Osteoblast (primary cell): ENCODE measurements at regions not wholly inside any gene's neighbourhood (a gene's known extent, or its start where the extent isn't known, plus 50 kb on each side); places are given as distances from the start of the nearest gene placed in this dataset.

Experiments used
- DNase-seq: peaks from one replicate; pipeline ENCODE4 v3.0.0; 2011; ENCODE audit warnings: low spot score, mixed read lengths; ENCODE audit not compliant: insufficient read length; ENCODE audit errors: missing footprints
- H2AFZ ChIP-seq: 2 replicates; pipeline ENCODE4 v1.6.0; 2011; ENCODE audit warnings: mild to moderate bottlenecking, low read length
- H3K27ac ChIP-seq: 2 replicates; pipeline ENCODE4 v1.5.1; 2011; ENCODE audit warnings: mild to moderate bottlenecking, low read depth, low read length, moderate library complexity
- H3K27me3 ChIP-seq: 2 replicates; pipeline ENCODE4 v1.6.0; 2012; ENCODE audit warnings: mild to moderate bottlenecking, control low read depth, inconsistent platforms, low read length, moderate library complexity; ENCODE audit not compliant: insufficient read depth
- H3K36me3 ChIP-seq: 2 replicates; pipeline ENCODE4 v1.5.1; 2011; ENCODE audit warnings: mild to moderate bottlenecking, low read length, control low read depth, moderate library complexity; ENCODE audit not compliant: insufficient read depth
- H3K4me1 ChIP-seq: 2 replicates; pipeline ENCODE4 v1.5.1; 2011; ENCODE audit warnings: mild to moderate bottlenecking, low read length, control low read depth, moderate library complexity; ENCODE audit not compliant: insufficient read depth
- H3K4me2 ChIP-seq: 2 replicates; pipeline ENCODE4 v1.6.0; 2011; ENCODE audit warnings: mild to moderate bottlenecking, low read length; ENCODE audit not compliant: insufficient read depth
- H3K4me3 ChIP-seq: fragments of 200-600 bp; sonication (generic); 3 replicates; pipeline ENCODE4 v1.5.1; 2012; ENCODE audit warnings: mild to moderate bottlenecking, low read length, inconsistent platforms; ENCODE audit not compliant: insufficient read depth
- H3K79me2 ChIP-seq: 2 replicates; pipeline ENCODE4 v1.6.0; 2012; ENCODE audit warnings: mild to moderate bottlenecking, low read length, control low read depth, inconsistent platforms; ENCODE audit not compliant: insufficient read depth
- H3K9me3 ChIP-seq: 2 replicates; pipeline ENCODE4 v1.5.1; 2011; ENCODE audit warnings: low read depth, low read length, control low read depth
- H4K20me1 ChIP-seq: 2 replicates; pipeline ENCODE4 v1.6.0; 2012; ENCODE audit warnings: mild to moderate bottlenecking, low read length, control low read depth; ENCODE audit not compliant: insufficient read depth
- TF ChIP-seq, protein P1 (sequence below): IDR thresholded peaks from 2 replicates; pipeline ENCODE4 v1.5.1; 2011; ENCODE audit warnings: mild to moderate bottlenecking, low read depth, low read length, moderate library complexity; ENCODE audit errors: extremely low read depth

DNA sequence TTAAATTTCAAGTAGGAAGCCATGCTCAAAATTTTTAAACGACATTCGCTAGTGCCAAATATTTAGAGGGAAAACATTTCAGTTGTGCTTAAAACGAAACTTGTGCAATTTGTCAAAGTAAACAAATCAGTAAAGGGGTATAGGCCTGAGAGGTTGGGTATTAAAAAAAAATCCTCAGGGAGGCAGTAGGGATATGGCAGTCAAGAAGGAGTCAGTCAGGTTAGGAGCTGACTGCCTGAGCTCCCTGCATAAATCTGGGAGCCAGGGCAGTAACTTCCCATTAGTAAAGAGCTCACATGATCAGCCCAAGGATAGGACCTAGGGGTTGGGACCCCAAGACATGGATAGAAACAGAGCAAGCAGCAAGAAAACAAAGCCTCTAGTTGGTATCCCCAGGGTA is 120.7 kb upstream of the STAC start:
- Histone ChIP-seq H2AFZ (no peak overlapping the region), H3K4me2 (no peak overlapping the region), H3K27ac (no peak overlapping the region), H3K4me1 (no peaks in the 10 kb centered on the region), H3K36me3 (no peaks in the 10 kb centered on the region), H3K27me3 (no peaks in the 10 kb centered on the region), H4K20me1 (no peaks in the 10 kb centered on the region), H3K79me2 (no peaks in the 10 kb centered on the region), H3K9me3 (no peaks in the 10 kb centered on the region), H3K4me3 (no peak overlapping the region)
- DNase-seq: no peak
- TF ChIP-seq, protein P1, sequence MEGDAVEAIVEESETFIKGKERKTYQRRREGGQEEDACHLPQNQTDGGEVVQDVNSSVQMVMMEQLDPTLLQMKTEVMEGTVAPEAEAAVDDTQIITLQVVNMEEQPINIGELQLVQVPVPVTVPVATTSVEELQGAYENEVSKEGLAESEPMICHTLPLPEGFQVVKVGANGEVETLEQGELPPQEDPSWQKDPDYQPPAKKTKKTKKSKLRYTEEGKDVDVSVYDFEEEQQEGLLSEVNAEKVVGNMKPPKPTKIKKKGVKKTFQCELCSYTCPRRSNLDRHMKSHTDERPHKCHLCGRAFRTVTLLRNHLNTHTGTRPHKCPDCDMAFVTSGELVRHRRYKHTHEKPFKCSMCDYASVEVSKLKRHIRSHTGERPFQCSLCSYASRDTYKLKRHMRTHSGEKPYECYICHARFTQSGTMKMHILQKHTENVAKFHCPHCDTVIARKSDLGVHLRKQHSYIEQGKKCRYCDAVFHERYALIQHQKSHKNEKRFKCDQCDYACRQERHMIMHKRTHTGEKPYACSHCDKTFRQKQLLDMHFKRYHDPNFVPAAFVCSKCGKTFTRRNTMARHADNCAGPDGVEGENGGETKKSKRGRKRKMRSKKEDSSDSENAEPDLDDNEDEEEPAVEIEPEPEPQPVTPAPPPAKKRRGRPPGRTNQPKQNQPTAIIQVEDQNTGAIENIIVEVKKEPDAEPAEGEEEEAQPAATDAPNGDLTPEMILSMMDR: no peak

DNA sequence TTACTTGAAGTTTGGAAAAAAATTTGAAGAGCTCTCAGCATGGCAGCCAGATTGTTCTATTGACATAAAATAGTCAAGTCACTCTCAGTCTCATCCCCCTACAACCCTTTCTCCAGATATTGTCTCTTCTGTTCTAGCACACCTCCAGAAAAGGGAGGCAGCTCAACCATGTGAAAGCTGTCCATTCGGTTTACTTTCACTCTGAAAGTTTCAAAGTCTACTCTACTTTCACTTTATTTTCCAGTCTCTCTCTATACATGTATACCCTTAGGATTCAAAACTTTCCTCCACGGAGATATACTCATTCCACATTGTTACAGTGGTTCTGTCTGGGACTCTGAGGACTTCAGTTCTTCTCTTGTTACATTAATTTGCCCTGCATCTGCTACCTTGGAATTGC is 111.0 kb upstream of the STAC start:
- TF ChIP-seq, protein P1: no peak
- H3K27ac ChIP-seq: no peak overlapping the region
- no peaks in the 10 kb centered on the region for H4K20me1 ChIP-seq

DNA sequence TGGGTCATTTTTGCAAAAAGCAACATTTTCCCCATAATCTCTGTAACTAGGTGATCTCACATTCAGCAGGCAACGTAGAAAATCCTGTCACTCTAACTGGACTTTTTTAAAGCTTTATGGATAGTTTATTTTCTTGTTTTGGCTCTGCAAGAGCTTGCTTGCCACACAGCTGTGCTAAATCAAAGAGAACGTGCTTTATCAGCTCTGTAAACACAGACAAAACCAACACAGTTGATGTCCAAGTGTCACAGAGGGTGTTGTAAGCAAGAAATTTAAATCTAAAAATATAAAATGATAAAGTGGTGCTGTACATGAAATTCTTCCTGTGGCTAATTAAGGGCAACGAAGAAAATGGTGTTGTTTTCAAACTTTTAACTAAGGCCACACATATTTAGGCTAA is 97.5 kb upstream of the STAC start:
- TF ChIP-seq, protein P1: no peak
- Histone ChIP-seq H3K79me2 (no peaks in the 10 kb centered on the region), H3K27ac (no peak overlapping the region), H3K4me1 (no peaks in the 10 kb centered on the region), H2AFZ (no peak overlapping the region), H3K9me3 (no peaks in the 10 kb centered on the region), H3K4me2 (no peak overlapping the region), H3K36me3 (no peaks in the 10 kb centered on the region), H3K27me3 (no peaks in the 10 kb centered on the region), H4K20me1 (no peaks in the 10 kb centered on the region), H3K4me3 (no peak overlapping the region)
- DNase-seq: no peak

More for the DNA sequence above, 111.0 kb upstream of the STAC start:
- no peaks in the 10 kb centered on the region for H3K9me3 ChIP-seq
- H3K4me1 ChIP-seq: no peaks in the 10 kb centered on the region
- H3K27me3 ChIP-seq: no peaks in the 10 kb centered on the region
- no peak for DNase-seq
- H3K79me2 ChIP-seq: no peaks in the 10 kb centered on the region
- H3K4me2 ChIP-seq: no peak overlapping the region
- H2AFZ ChIP-seq: no peak overlapping the region
- H3K36me3 ChIP-seq: no peaks in the 10 kb centered on the region
- H3K4me3 ChIP-seq: no peak overlapping the region

DNA sequence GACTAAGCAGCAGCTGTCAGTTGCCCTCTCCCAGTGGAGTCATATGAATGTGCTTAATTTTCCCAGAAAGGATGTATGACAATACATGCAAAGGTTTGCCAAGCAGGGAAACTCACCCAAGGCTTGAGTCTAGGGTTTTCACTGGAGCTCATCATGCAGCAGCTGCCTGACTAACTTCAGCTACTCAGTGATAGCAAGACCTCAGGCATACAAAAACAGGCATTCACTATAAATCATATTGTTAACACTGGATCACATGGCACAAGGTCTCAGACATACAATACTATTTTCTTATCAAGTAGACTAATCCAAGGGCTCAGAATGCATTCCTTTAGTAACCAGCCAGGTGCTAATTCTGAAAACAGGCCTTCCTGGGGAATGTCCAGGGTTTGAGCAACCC is 85.0 kb upstream of the STAC start:
- Histone ChIP-seq H3K4me3 (no peak overlapping the region), H3K79me2 (no peaks in the 10 kb centered on the region)
- no peak for DNase-seq

More for the DNA sequence above, 85.0 kb upstream of the STAC start:
- Histone ChIP-seq H3K27ac (no peak overlapping the region), H3K36me3 (no peaks in the 10 kb centered on the region), H3K9me3 (no peaks in the 10 kb centered on the region), H4K20me1 (no peaks in the 10 kb centered on the region), H3K4me1 (no peaks in the 10 kb centered on the region), H3K27me3 (no peaks in the 10 kb centered on the region), H3K4me2 (no peak overlapping the region), H2AFZ (no peak overlapping the region)
- TF ChIP-seq, protein P1: no peak
